A549 (cell line): ENCODE measurements at regions not wholly inside any gene's neighbourhood (a gene's known extent, or its start where the extent isn't known, plus 50 kb on each side); places are given as distances from the start of the nearest gene placed in this dataset.

Experiments
- CHD2 ChIP-seq: fragments of 150-350 bp; IDR thresholded peaks from 2 replicates; pipeline ENCODE4 v1.6.1; 2014; ENCODE audit warnings: low read length; ENCODE audit not compliant: partially characterized antibody
- EHMT2 ChIP-seq: fragments of 200-600 bp; sonication (generic); IDR thresholded peaks from 2 replicates; pipeline ENCODE4 v1.6.1; 2016; ENCODE audit warnings: antibody characterized with exemption, low read depth, mild to moderate bottlenecking, moderate library complexity
- EP300 ChIP-seq, 2 experiments: fragments of >200 bp; sonication (Bioruptor Twin); formaldehyde crosslinking; IDR thresholded peaks; 2 replicates in 1 of 2; 3 replicates in 1 of 2; pipeline ENCODE4 v1.6.1; 2016 to 2017
- GATA3 ChIP-seq: IDR thresholded peaks from 2 replicates; pipeline ENCODE4 v1.6.1; 2012; ENCODE audit warnings: borderline replicate concordance
- JUNB ChIP-seq: fragments of >200 bp; sonication (Bioruptor Twin); formaldehyde crosslinking; IDR thresholded peaks from 2 replicates; pipeline ENCODE4 v1.6.1; 2016
- KDM5A ChIP-seq: fragments of 200-600 bp; sonication (generic); IDR thresholded peaks from 2 replicates; pipeline ENCODE4 v1.6.1; 2016; ENCODE audit warnings: antibody characterized with exemption, mild to moderate bottlenecking
- MYC ChIP-seq: IDR thresholded peaks from 2 replicates; pipeline ENCODE4 v1.6.1; 2012; ENCODE audit warnings: mild to moderate bottlenecking, inconsistent platforms, low read length, improper control_type of control experiment, borderline replicate concordance
- POLR2A ChIP-seq: IDR thresholded peaks from 2 replicates; pipeline ENCODE4 v1.6.1; 2012; ENCODE audit warnings: mild to moderate bottlenecking, low read length
- RNF2 ChIP-seq: fragments of 200-600 bp; sonication (generic); IDR thresholded peaks from 2 replicates; pipeline ENCODE4 v1.6.1; 2016; ENCODE audit warnings: low read depth, mild to moderate bottlenecking, antibody characterized with exemption, moderate library complexity, borderline replicate concordance
- ZC3H11A ChIP-seq: fragments of 450-650 bp; IDR thresholded peaks from 2 replicates; pipeline ENCODE4 v1.6.1; 2014; ENCODE audit warnings: antibody characterized with exemption, mild to moderate bottlenecking
- TF ChIP-seq, protein P1 (sequence below): fragments of >200 bp; sonication (Bioruptor Twin); formaldehyde crosslinking; IDR thresholded peaks from 3 replicates; pipeline ENCODE4 v1.5.1; 2016
- TF ChIP-seq, protein P2 (sequence below): fragments of 200-600 bp; sonication (generic); IDR thresholded peaks from 2 replicates; pipeline ENCODE4 v1.6.1; 2016; ENCODE audit warnings: antibody characterized with exemption, mild to moderate bottlenecking, moderate library complexity

DNA sequence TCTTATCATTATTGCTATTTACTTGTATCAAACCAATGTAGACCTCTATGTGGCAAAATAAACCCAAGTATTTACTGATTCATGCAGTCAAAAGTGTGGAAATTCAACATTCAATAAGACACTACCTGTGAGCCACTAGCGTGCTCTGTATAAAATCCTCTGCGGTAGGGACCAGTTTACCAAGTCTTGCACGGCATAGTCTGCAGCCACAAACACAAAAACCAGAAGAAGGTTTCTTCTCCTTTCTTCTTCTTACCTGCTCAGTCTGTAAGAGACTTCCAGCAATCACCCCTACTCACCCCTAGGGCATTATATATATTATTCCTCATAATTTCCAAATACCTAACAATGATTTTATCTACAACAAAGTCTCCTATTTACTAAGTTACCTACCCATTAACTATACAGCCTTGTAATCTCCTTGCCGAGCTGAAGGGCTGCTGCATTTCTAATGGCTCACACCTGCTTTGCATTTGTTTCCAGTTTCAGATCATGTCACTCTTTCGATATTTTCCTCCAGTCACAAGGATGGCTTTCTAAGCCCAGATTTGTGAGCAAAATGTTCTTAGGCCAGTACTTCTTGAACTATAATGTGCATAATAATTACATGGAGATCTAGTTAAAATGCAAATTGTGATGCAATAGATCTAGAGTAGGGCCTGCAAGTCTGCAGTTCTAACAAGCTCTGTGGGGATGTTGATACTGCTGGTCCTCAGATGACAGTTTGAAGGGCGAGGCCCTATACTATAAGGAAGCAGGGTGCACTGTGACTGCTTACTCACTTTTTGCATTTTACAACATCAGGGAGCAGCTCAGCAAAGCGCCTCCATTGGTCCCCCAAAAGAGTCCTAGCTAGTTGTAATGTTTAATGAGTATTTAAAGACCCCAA, 191.9 kb upstream of the DDI1 start:
- TF ChIP-seq KDM5A (no peak), EP300 (IDR thresholded peaks at IDR 0.05) (no peak), POLR2A (no peak), CHD2 (no peak), JUNB (no peak), RNF2 (no peak), MYC (no peak), GATA3 (no peak), ZC3H11A (no peak), EHMT2 (no peak)
- TF ChIP-seq, protein P1, sequence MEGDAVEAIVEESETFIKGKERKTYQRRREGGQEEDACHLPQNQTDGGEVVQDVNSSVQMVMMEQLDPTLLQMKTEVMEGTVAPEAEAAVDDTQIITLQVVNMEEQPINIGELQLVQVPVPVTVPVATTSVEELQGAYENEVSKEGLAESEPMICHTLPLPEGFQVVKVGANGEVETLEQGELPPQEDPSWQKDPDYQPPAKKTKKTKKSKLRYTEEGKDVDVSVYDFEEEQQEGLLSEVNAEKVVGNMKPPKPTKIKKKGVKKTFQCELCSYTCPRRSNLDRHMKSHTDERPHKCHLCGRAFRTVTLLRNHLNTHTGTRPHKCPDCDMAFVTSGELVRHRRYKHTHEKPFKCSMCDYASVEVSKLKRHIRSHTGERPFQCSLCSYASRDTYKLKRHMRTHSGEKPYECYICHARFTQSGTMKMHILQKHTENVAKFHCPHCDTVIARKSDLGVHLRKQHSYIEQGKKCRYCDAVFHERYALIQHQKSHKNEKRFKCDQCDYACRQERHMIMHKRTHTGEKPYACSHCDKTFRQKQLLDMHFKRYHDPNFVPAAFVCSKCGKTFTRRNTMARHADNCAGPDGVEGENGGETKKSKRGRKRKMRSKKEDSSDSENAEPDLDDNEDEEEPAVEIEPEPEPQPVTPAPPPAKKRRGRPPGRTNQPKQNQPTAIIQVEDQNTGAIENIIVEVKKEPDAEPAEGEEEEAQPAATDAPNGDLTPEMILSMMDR: no peak
- TF ChIP-seq, protein P2, sequence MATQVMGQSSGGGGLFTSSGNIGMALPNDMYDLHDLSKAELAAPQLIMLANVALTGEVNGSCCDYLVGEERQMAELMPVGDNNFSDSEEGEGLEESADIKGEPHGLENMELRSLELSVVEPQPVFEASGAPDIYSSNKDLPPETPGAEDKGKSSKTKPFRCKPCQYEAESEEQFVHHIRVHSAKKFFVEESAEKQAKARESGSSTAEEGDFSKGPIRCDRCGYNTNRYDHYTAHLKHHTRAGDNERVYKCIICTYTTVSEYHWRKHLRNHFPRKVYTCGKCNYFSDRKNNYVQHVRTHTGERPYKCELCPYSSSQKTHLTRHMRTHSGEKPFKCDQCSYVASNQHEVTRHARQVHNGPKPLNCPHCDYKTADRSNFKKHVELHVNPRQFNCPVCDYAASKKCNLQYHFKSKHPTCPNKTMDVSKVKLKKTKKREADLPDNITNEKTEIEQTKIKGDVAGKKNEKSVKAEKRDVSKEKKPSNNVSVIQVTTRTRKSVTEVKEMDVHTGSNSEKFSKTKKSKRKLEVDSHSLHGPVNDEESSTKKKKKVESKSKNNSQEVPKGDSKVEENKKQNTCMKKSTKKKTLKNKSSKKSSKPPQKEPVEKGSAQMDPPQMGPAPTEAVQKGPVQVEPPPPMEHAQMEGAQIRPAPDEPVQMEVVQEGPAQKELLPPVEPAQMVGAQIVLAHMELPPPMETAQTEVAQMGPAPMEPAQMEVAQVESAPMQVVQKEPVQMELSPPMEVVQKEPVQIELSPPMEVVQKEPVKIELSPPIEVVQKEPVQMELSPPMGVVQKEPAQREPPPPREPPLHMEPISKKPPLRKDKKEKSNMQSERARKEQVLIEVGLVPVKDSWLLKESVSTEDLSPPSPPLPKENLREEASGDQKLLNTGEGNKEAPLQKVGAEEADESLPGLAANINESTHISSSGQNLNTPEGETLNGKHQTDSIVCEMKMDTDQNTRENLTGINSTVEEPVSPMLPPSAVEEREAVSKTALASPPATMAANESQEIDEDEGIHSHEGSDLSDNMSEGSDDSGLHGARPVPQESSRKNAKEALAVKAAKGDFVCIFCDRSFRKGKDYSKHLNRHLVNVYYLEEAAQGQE: no peak
